Sigmoid colon (tissue), 6 donors: ENCODE measurements at regions not wholly inside any gene's neighbourhood (a gene's known extent, or its start where the extent isn't known, plus 50 kb on each side); places are given as distances from the start of the nearest gene placed in this dataset.
A peak's percentile ranks its signal among the peaks of the same experiment; 100 is the strongest.

ENCODE experiments used
- DNase-seq: peaks from one replicate; pipeline ENCODE4 v3.0.0-alpha.2; 2019
- H3K27ac ChIP-seq, 4 donors: fragments of 200-600 bp; sonication (generic); one replicate each; pipeline ENCODE4 v1.5.1; 2016 to 2019; ENCODE audit warnings: mild to moderate bottlenecking in 1 of 4
- H3K27me3 ChIP-seq, 3 donors: fragments of 200-600 bp; sonication (generic); one replicate each; pipeline ENCODE4 v1.5.1; 2019; ENCODE audit warnings: mild to moderate bottlenecking in 1 of 3
- H3K36me3 ChIP-seq, 4 donors: fragments of 200-600 bp; sonication (generic); one replicate each; pipeline ENCODE4 v1.5.1; 2016 to 2019
- H3K4me1 ChIP-seq, 4 donors: fragments of 200-600 bp; sonication (generic); one replicate each; pipeline ENCODE4 v1.5.1; 2017 to 2019
- H3K4me3 ChIP-seq, 4 donors: fragments of 200-600 bp; sonication (generic); one replicate each; pipeline ENCODE4 v1.5.1; 2017 to 2019; ENCODE audit warnings: mild to moderate bottlenecking in 2 of 4, moderate library complexity in 1 of 4
- H3K9me3 ChIP-seq, 4 donors: fragments of 200-600 bp in 3 of 4; sonication (generic) in 3 of 4; one replicate each; pipeline versions ENCODE4 v1.5.1 to v1.6.1; 2013 to 2019
- CTCF ChIP-seq, 4 experiments: fragments of 450-650 bp in 3 of 4; fragments of 200-600 bp in 1 of 4; IDR thresholded peaks; one replicate each; pipeline ENCODE4 v1.5.1; 2016 to 2019; ENCODE audit warnings: antibody characterized with exemption in 4 of 4, mild to moderate bottlenecking in 3 of 4, moderate library complexity in 2 of 4
- EP300 ChIP-seq, 4 donors: sonication (generic); formaldehyde crosslinking; IDR thresholded peaks; one replicate each; pipeline ENCODE4 v1.6.1; 2017; ENCODE audit warnings: antibody characterized with exemption in 4 of 4
- POLR2A ChIP-seq, 2 donors: fragments of 450-650 bp; IDR thresholded peaks; one replicate each; pipeline ENCODE4 v1.6.1; 2016; ENCODE audit warnings: antibody characterized with exemption in 2 of 2, mild to moderate bottlenecking in 2 of 2, moderate library complexity in 2 of 2
- POLR2AphosphoS5 ChIP-seq, 4 donors: sonication (generic); formaldehyde crosslinking; IDR thresholded peaks; one replicate each; pipeline ENCODE4 v1.6.1; 2017; ENCODE audit warnings: antibody characterized with exemption in 4 of 4
- WGBS, 2 donors: extraction: QIAGEN DNeasy Blood & Tissue Kit; methylation state at CpG; one replicate each; pipeline ENCODE4 v1.1.7; 2013; 5-methylcytosine and 5-hydroxymethylcytosine counted together
- intact Hi-C: fragments of 100-400 bp; cut with DNase I; formaldehyde crosslinking; loops from one replicate; pipeline ENCODE4 v1.15.1; 2023
- donor health status: healthy with polysubstance abuse.
- donor health status: healthy.

DNA sequence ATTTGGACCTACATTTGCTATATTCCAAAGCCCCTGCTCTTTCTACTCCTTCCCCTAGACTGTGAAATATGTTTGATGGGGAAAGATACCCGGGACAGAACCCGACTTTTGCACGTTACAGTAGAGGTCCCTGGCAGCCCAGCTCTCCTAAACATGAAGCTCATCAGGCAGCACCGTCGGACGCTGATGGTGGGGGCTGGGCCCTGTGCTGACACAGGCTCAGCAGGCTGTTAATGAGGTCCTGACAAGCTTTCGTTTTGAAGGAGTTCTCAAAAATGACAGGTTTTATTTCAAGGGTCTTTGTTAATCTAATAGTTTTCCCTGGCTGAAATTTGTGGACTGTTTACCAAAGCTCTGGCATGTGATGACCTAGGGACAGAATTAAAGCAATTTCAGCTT is 102.3 kb downstream of the SLC25A47 start:
- 85 to 88% methylated on average over 7 of the region's 7 CpGs for WGBS, 2 donors
- Histone ChIP-seq H3K36me3 (no peaks in the 10 kb centered on the region), H3K27me3 (no peaks in the 10 kb centered on the region), H3K4me3 (no peak overlapping the region), H3K9me3 (no peaks in the 10 kb centered on the region), H3K27ac (no peak overlapping the region), H3K4me1 (peaks cover 0 to 2% (median 0%) of the 10 kb centered on the region in 4 donors)
- TF ChIP-seq CTCF (IDR thresholded peaks at IDR 0.05) (no peak), POLR2A (IDR thresholded peaks at IDR 0.05) (no peak), POLR2AphosphoS5 (IDR thresholded peaks at IDR 0.05) (no peak), EP300 (IDR thresholded peaks at IDR 0.05) (no peak)
- intact Hi-C loops = no loop called here
- DNase-seq = peak; percentile 42

GRCh38 chr14:100426314-100426713 is 103.2 kb downstream of the SLC25A47 start:
- Histone ChIP-seq H3K4me3 (no peak overlapping the region), H3K9me3 (no peaks in the 10 kb centered on the region), H3K4me1 (peaks cover 0 to 2% (median 0%) of the 10 kb centered on the region in 4 donors), H3K27ac (no peak overlapping the region), H3K27me3 (no peaks in the 10 kb centered on the region), H3K36me3 (no peaks in the 10 kb centered on the region)
- WGBS, 2 donors = 96% methylated on average over 12 of the region's 12 CpGs
- TF ChIP-seq EP300 (IDR thresholded peaks at IDR 0.05) = no peak
- TF ChIP-seq CTCF (IDR thresholded peaks at IDR 0.05) = no peak
- no peak for TF ChIP-seq POLR2AphosphoS5 (IDR thresholded peaks at IDR 0.05)
- no peak for TF ChIP-seq POLR2A (IDR thresholded peaks at IDR 0.05)
- peak; percentile 24 for DNase-seq
- intact Hi-C loops = no loop called here

DNA sequence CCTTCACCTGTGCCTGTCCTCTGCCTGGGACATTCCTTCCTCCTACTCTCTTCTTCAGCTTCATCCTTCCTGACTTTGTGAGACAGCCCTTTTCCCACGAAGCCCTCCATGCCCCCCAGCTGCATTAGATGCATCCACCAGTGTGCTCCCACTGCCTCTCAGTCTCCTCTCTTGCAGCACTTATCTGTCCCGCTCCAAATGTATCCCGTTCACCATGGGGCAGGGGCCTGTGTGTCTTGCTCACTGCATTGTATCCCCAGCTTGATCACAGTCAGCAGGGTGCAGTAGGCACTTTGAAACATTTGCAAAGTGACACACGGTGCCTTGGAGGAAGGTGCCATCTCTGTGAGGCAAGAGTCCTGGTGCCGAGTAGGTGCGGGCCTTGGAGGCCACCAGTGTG is 104.0 kb downstream of the SLC25A47 start:
- 89 to 91% methylated on average over 6 of the region's 6 CpGs for WGBS, 2 donors
- DNase-seq = peak; percentile 37
- Histone ChIP-seq H3K36me3 (no peaks in the 10 kb centered on the region), H3K9me3 (no peaks in the 10 kb centered on the region), H3K4me3 (no peak overlapping the region), H3K27ac (no peak overlapping the region), H3K27me3 (no peaks in the 10 kb centered on the region), H3K4me1 (peaks cover 0 to 2% (median 0%) of the 10 kb centered on the region in 4 donors)
- TF ChIP-seq CTCF (IDR thresholded peaks at IDR 0.05) = no peak
- no peak for TF ChIP-seq POLR2AphosphoS5 (IDR thresholded peaks at IDR 0.05)
- TF ChIP-seq POLR2A (IDR thresholded peaks at IDR 0.05) = no peak
- no peak for TF ChIP-seq EP300 (IDR thresholded peaks at IDR 0.05)
- intact Hi-C loops = no loop called here

DNA sequence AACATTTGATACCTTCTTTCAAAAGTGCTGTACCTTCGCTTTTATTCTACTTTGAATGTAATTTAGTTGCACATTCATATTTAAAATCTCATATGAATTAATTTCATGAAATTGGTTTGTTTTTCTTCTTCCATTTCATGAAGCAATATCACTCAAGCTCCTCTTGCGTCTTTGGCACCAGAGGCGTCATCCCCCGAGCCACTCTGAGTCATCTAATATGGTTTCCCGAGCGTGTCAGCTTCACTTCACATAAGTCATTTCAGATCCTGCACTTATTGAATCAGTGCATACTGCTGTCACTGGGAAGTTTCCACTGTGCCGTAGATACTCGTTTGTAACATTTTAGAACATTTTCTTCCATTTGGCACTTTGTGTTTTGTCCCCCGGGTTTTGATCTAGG is 105.6 kb downstream of the SLC25A47 start:
- no peaks in the 10 kb centered on the region for H3K9me3 ChIP-seq
- intact Hi-C loops = no loop called here
- 87 to 88% methylated on average over 9 of the region's 9 CpGs for WGBS, 2 donors
- H3K4me1 ChIP-seq = peaks cover 0 to 2% (median 0%) of the 10 kb centered on the region in 4 donors
- H3K36me3 ChIP-seq = no peaks in the 10 kb centered on the region
- TF ChIP-seq CTCF (IDR thresholded peaks at IDR 0.05) (no peak), POLR2AphosphoS5 (IDR thresholded peaks at IDR 0.05) (no peak), POLR2A (IDR thresholded peaks at IDR 0.05) (no peak), EP300 (IDR thresholded peaks at IDR 0.05) (no peak)
- no peaks in the 10 kb centered on the region for H3K27me3 ChIP-seq
- H3K27ac ChIP-seq = no peak overlapping the region
- no peak overlapping the region for H3K4me3 ChIP-seq
- DNase-seq = no peak

DNA sequence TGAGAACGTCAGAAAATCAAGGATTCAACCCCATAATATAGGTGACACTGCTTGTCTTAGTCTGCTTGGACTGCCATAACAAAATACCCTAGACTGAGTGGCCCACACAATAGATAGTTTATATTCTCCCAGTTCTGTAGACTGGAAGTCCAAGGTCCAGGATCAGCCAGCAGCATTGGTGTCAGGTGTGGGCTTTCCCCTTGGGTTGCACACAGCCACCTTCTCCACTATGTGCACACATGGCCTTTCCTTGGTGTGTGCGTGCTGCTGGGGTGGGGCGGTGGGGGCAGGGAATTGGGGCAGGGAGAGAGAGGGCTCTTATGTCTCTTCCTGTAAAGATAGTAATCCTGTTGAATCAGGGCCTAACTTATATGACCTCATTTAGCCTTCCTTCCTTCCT is 106.4 kb downstream of the SLC25A47 start:
- WGBS, 2 donors = 25 to 72% methylated on average over 3 of the region's 3 CpGs
- Histone ChIP-seq H3K27me3 (no peaks in the 10 kb centered on the region), H3K4me3 (no peak overlapping the region), H3K36me3 (no peaks in the 10 kb centered on the region), H3K27ac (no peak overlapping the region), H3K4me1 (peaks cover 0 to 2% (median 0%) of the 10 kb centered on the region in 4 donors), H3K9me3 (no peaks in the 10 kb centered on the region)
- intact Hi-C loops = no loop called here
- TF ChIP-seq EP300 (IDR thresholded peaks at IDR 0.05) (no peak), CTCF (IDR thresholded peaks at IDR 0.05) (no peak), POLR2A (IDR thresholded peaks at IDR 0.05) (no peak), POLR2AphosphoS5 (IDR thresholded peaks at IDR 0.05) (no peak)
- peak; percentile 32 for DNase-seq
